ENCODE measurements at regions not wholly inside any gene's neighbourhood (a gene's known extent, or its start where the extent isn't known, plus 50 kb on each side); places are given as distances from the start of the nearest gene placed in this dataset.
"Not testable (repeated sequence)": the region's sequence is repeated elsewhere in the genome, so short reads cannot be mapped to it uniquely, and the experiment has no call there.

GRCh38 chr11:110514967-110515366 is 85.2 kb downstream of the FDX1 start:
- 96% methylated on average over 4 of the region's 4 CpGs for WGBS (ENCODE audit: insufficient coverage)
- Histone ChIP-seq H3K9me3 (ENCODE audit: control extremely low read depth in 1 of 5, control insufficient read depth in 4 of 5, insufficient read depth in 2 of 5, low read depth in 1 of 5, low read length in 4 of 5) (peaks cover 0 to 4% (median 0%) of the 10 kb centered on the region in 5 experiments), H3K4me1 (ENCODE audit: control extremely low read depth in 1 of 4, control insufficient read depth in 4 of 4, insufficient read depth in 4 of 4, low read length in 3 of 4) (no peaks in the 10 kb centered on the region), H3K4me3 (ENCODE audit: control insufficient read depth in 1 of 7, extremely low read depth in 1 of 7, insufficient read depth in 4 of 7, low read depth in 2 of 7, low read length in 6 of 7) (no peak overlapping the region), H3K27me3 (replicated peaks in 2 of 5; ENCODE audit: control insufficient read depth in 4 of 5, insufficient read depth in 5 of 5, low read length in 4 of 5) (no peaks in the 10 kb centered on the region), H3K27ac (ENCODE audit: insufficient read depth in 1 of 2, low read depth in 1 of 2, low read length in 2 of 2, poor library complexity in 1 of 2, severe bottlenecking in 2 of 2) (no peak overlapping the region), H3K36me3 (ENCODE audit: control insufficient read depth in 4 of 4, insufficient read depth in 4 of 4, low read length in 3 of 4) (no peaks in the 10 kb centered on the region)
- ChIA-PET CTCF (no interaction called here), POLR2A (no interaction called here)
- no peak for DNase-seq

GRCh38 chr11:110517381-110517780 is 87.6 kb downstream of the FDX1 start:
- WGBS (ENCODE audit: insufficient coverage), result 80% methylated on average over 1 of the region's 5 CpGs
- DNase-seq, result not testable (repeated sequence)
- CTCF ChIA-PET, result interaction anchor here (0.6 kb wide), 1 partner anchor 16 kb away, joined by 4 read pairs; no protein-coding TSS in a partner anchor

GRCh38 chr11:110518809-110519514 is 89.2 kb downstream of the FDX1 start:
- POLR2A ChIA-PET, result no interaction called here
- Histone ChIP-seq H3K36me3 (ENCODE audit: control insufficient read depth in 4 of 4, insufficient read depth in 4 of 4, low read length in 3 of 4) (no peaks in the 10 kb centered on the region), H3K9me3 (ENCODE audit: control extremely low read depth in 1 of 5, control insufficient read depth in 4 of 5, insufficient read depth in 2 of 5, low read depth in 1 of 5, low read length in 4 of 5) (peaks cover 0 to 17% (median 7%) of the 10 kb centered on the region in 5 experiments), H3K27me3 (replicated peaks in 2 of 5; ENCODE audit: control insufficient read depth in 4 of 5, insufficient read depth in 5 of 5, low read length in 4 of 5) (no peaks in the 10 kb centered on the region), H3K4me1 (ENCODE audit: control extremely low read depth in 1 of 4, control insufficient read depth in 4 of 4, insufficient read depth in 4 of 4, low read length in 3 of 4) (no peaks in the 10 kb centered on the region), H3K27ac (ENCODE audit: insufficient read depth in 1 of 2, low read depth in 1 of 2, low read length in 2 of 2, poor library complexity in 1 of 2, severe bottlenecking in 2 of 2) (no peak overlapping the region), H3K4me3 (ENCODE audit: control insufficient read depth in 1 of 7, extremely low read depth in 1 of 7, insufficient read depth in 4 of 7, low read depth in 2 of 7, low read length in 6 of 7) (no peak overlapping the region)
- 97% methylated on average over 4 of the region's 5 CpGs for WGBS (ENCODE audit: insufficient coverage)
- no peak for DNase-seq
- CTCF ChIA-PET, result no interaction called here

More at GRCh38 chr11:110517381-110517780, 87.6 kb downstream of the FDX1 start:
- H3K4me1 ChIP-seq (ENCODE audit: control extremely low read depth in 1 of 4, control insufficient read depth in 4 of 4, insufficient read depth in 4 of 4, low read length in 3 of 4); H3K27ac ChIP-seq (ENCODE audit: insufficient read depth in 1 of 2, low read depth in 1 of 2, low read length in 2 of 2, poor library complexity in 1 of 2, severe bottlenecking in 2 of 2); H3K27me3 ChIP-seq (replicated peaks in 2 of 5; ENCODE audit: control insufficient read depth in 4 of 5, insufficient read depth in 5 of 5, low read length in 4 of 5); H3K4me3 ChIP-seq (ENCODE audit: control insufficient read depth in 1 of 7, extremely low read depth in 1 of 7, insufficient read depth in 4 of 7, low read depth in 2 of 7, low read length in 6 of 7); H3K36me3 ChIP-seq (ENCODE audit: control insufficient read depth in 4 of 4, insufficient read depth in 4 of 4, low read length in 3 of 4); POLR2A ChIA-PET: not testable (repeated sequence)
- peaks cover 0 to 11% (median 3%) of the 10 kb centered on the region in 5 experiments for H3K9me3 ChIP-seq (ENCODE audit: control extremely low read depth in 1 of 5, control insufficient read depth in 4 of 5, insufficient read depth in 2 of 5, low read depth in 1 of 5, low read length in 4 of 5)

GRCh38 chr11:110519796-110520195 is 90.0 kb downstream of the FDX1 start:
- H3K9me3 ChIP-seq (ENCODE audit: control extremely low read depth in 1 of 5, control insufficient read depth in 4 of 5, insufficient read depth in 2 of 5, low read depth in 1 of 5, low read length in 4 of 5), result peaks cover 0 to 17% (median 7%) of the 10 kb centered on the region in 5 experiments
- H3K36me3 ChIP-seq (ENCODE audit: control insufficient read depth in 4 of 4, insufficient read depth in 4 of 4, low read length in 3 of 4), result no peaks in the 10 kb centered on the region
- CTCF ChIA-PET, result no interaction called here
- H3K27me3 ChIP-seq (replicated peaks in 2 of 5; ENCODE audit: control insufficient read depth in 4 of 5, insufficient read depth in 5 of 5, low read length in 4 of 5), result no peaks in the 10 kb centered on the region
- POLR2A ChIA-PET, result no interaction called here
- no peak overlapping the region for H3K27ac ChIP-seq (ENCODE audit: insufficient read depth in 1 of 2, low read depth in 1 of 2, low read length in 2 of 2, poor library complexity in 1 of 2, severe bottlenecking in 2 of 2)
- H3K4me1 ChIP-seq (ENCODE audit: control extremely low read depth in 1 of 4, control insufficient read depth in 4 of 4, insufficient read depth in 4 of 4, low read length in 3 of 4), result no peaks in the 10 kb centered on the region
- 100% methylated on average over 2 of the region's 2 CpGs for WGBS (ENCODE audit: insufficient coverage)
- no peak overlapping the region for H3K4me3 ChIP-seq (ENCODE audit: control insufficient read depth in 1 of 7, extremely low read depth in 1 of 7, insufficient read depth in 4 of 7, low read depth in 2 of 7, low read length in 6 of 7)
- DNase-seq, result no peak

GRCh38 chr11:110522471-110522870 is 92.7 kb downstream of the FDX1 start:
- H3K27me3 ChIP-seq (replicated peaks in 2 of 5; ENCODE audit: control insufficient read depth in 4 of 5, insufficient read depth in 5 of 5, low read length in 4 of 5), result no peaks in the 10 kb centered on the region
- no peaks in the 10 kb centered on the region for H3K36me3 ChIP-seq (ENCODE audit: control insufficient read depth in 4 of 4, insufficient read depth in 4 of 4, low read length in 3 of 4)
- WGBS (ENCODE audit: insufficient coverage), result 67% methylated on average over 1 of the region's 2 CpGs
- no peaks in the 10 kb centered on the region for H3K4me1 ChIP-seq (ENCODE audit: control extremely low read depth in 1 of 4, control insufficient read depth in 4 of 4, insufficient read depth in 4 of 4, low read length in 3 of 4)
- peaks cover 0 to 17% (median 4%) of the 10 kb centered on the region in 5 experiments for H3K9me3 ChIP-seq (ENCODE audit: control extremely low read depth in 1 of 5, control insufficient read depth in 4 of 5, insufficient read depth in 2 of 5, low read depth in 1 of 5, low read length in 4 of 5)
- peak in 1 of 3 donors; percentile 3 for DNase-seq
- CTCF ChIA-PET, result interaction anchor here (0.6 kb wide), 1 partner anchor 904 kb away, joined by 3 read pairs; no protein-coding TSS in a partner anchor
- no peak overlapping the region for H3K4me3 ChIP-seq (ENCODE audit: control insufficient read depth in 1 of 7, extremely low read depth in 1 of 7, insufficient read depth in 4 of 7, low read depth in 2 of 7, low read length in 6 of 7)
- H3K27ac ChIP-seq (ENCODE audit: insufficient read depth in 1 of 2, low read depth in 1 of 2, low read length in 2 of 2, poor library complexity in 1 of 2, severe bottlenecking in 2 of 2), result no peak overlapping the region
- POLR2A ChIA-PET, result no interaction called here

GRCh38 chr11:110524238-110524637 is 94.5 kb downstream of the FDX1 start:
- POLR2A ChIA-PET, result no interaction called here
- peaks cover 0 to 26% (median 4%) of the 10 kb centered on the region in 5 experiments for H3K9me3 ChIP-seq (ENCODE audit: control extremely low read depth in 1 of 5, control insufficient read depth in 4 of 5, insufficient read depth in 2 of 5, low read depth in 1 of 5, low read length in 4 of 5)
- H3K36me3 ChIP-seq (ENCODE audit: control insufficient read depth in 4 of 4, insufficient read depth in 4 of 4, low read length in 3 of 4), result no peaks in the 10 kb centered on the region
- no peaks in the 10 kb centered on the region for H3K4me1 ChIP-seq (ENCODE audit: control extremely low read depth in 1 of 4, control insufficient read depth in 4 of 4, insufficient read depth in 4 of 4, low read length in 3 of 4)
- no peaks in the 10 kb centered on the region for H3K27me3 ChIP-seq (replicated peaks in 2 of 5; ENCODE audit: control insufficient read depth in 4 of 5, insufficient read depth in 5 of 5, low read length in 4 of 5)
- 93% methylated on average over 3 of the region's 6 CpGs for WGBS (ENCODE audit: insufficient coverage)
- no peak overlapping the region for H3K27ac ChIP-seq (ENCODE audit: insufficient read depth in 1 of 2, low read depth in 1 of 2, low read length in 2 of 2, poor library complexity in 1 of 2, severe bottlenecking in 2 of 2)
- CTCF ChIA-PET, result no interaction called here
- no peak for DNase-seq
- no peak overlapping the region for H3K4me3 ChIP-seq (ENCODE audit: control insufficient read depth in 1 of 7, extremely low read depth in 1 of 7, insufficient read depth in 4 of 7, low read depth in 2 of 7, low read length in 6 of 7)

GRCh38 chr11:110525883-110526282 is 96.1 kb downstream of the FDX1 start:
- Histone ChIP-seq H3K4me1 (ENCODE audit: control extremely low read depth in 1 of 4, control insufficient read depth in 4 of 4, insufficient read depth in 4 of 4, low read length in 3 of 4) (no peaks in the 10 kb centered on the region), H3K9me3 (ENCODE audit: control extremely low read depth in 1 of 5, control insufficient read depth in 4 of 5, insufficient read depth in 2 of 5, low read depth in 1 of 5, low read length in 4 of 5) (peaks cover 0 to 26% (median 4%) of the 10 kb centered on the region in 5 experiments), H3K4me3 (ENCODE audit: control insufficient read depth in 1 of 7, extremely low read depth in 1 of 7, insufficient read depth in 4 of 7, low read depth in 2 of 7, low read length in 6 of 7) (no peak overlapping the region), H3K36me3 (ENCODE audit: control insufficient read depth in 4 of 4, insufficient read depth in 4 of 4, low read length in 3 of 4) (no peaks in the 10 kb centered on the region), H3K27ac (ENCODE audit: insufficient read depth in 1 of 2, low read depth in 1 of 2, low read length in 2 of 2, poor library complexity in 1 of 2, severe bottlenecking in 2 of 2) (no peak overlapping the region), H3K27me3 (replicated peaks in 2 of 5; ENCODE audit: control insufficient read depth in 4 of 5, insufficient read depth in 5 of 5, low read length in 4 of 5) (no peaks in the 10 kb centered on the region)
- ChIA-PET POLR2A (no interaction called here), CTCF (no interaction called here)
- DNase-seq, result no peak
- WGBS (ENCODE audit: insufficient coverage), result 0% methylated on average over 1 of the region's 1 CpG

All from common myeloid progenitor, CD34-positive (primary cell).